ENCODE measurements at regions not wholly inside any gene's neighbourhood (a gene's known extent, or its start where the extent isn't known, plus 50 kb on each side); places are given as distances from the start of the nearest gene placed in this dataset.
"Not testable (repeated sequence)": the region's sequence is repeated elsewhere in the genome, so short reads cannot be mapped to it uniquely, and the experiment has no call there.

GRCh38 chr6:28673787-28674671, 148.3 kb downstream of the GPX5 start:
- WGBS, 5 donors = 2 to 4% (median 3%) methylated on average over 40 to 44 of the region's 44 CpGs
- peaks cover 0 to 90% (median 38%) of the 10 kb centered on the region in 7 donors for H3K27me3 ChIP-seq (replicated peaks in 1 of 7)

DNA sequence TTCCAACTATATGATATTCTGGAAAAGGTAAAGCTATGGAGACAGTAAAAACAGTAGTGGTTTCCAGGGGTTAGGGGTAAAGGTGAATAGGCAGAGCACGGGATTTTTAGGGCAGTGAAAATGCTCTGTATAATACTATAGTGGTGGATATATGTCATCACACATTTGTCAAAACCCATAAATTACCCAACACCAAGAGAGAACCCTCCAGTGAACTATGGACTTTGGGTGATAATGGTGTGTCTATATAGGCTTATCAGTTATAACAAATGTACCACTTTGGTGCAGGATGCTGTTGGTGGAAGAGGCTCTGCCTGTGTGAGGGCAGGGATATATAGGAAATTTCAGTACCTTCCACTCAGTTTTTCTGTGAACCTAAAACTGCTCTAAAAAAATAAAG, 149.9 kb downstream of the GPX5 start:
- intact Hi-C loops (cut with DNase I; ENCODE audit: low total_unique reads) = no loop called here

More at GRCh38 chr6:28673787-28674671, 148.3 kb downstream of the GPX5 start:
- Histone ChIP-seq H3K4me1 (peaks cover 0 to 12% (median 9%) of the 10 kb centered on the region in 6 donors), H3K4me3 (peak overlapping the region in 1 of 8 donors; percentile 31), H3K36me3 (no peaks in the 10 kb centered on the region), H3K9me3 (no peaks in the 10 kb centered on the region), H3K27ac (no peak overlapping the region)
- intact Hi-C loops (cut with DNase I; ENCODE audit: low total_unique reads) = no loop called here
- DNase-seq = no peak
- no peak for TF ChIP-seq POLR2A (IDR thresholded peaks at IDR 0.05)
- TF ChIP-seq POLR2AphosphoS5 (IDR thresholded peaks at IDR 0.05) = no peak
- TF ChIP-seq CTCF (IDR thresholded peaks at IDR 0.05 in 8 of 11, conservative IDR thresholded peaks at IDR 0.05 in 3 of 11) = no peak

GRCh38 chr6:28682542-28682941, 156.9 kb downstream of the GPX5 start:
- no peaks in the 10 kb centered on the region for H3K36me3 ChIP-seq
- no peak overlapping the region for H3K4me3 ChIP-seq
- peaks cover 0 to 87% (median 31%) of the 10 kb centered on the region in 7 donors for H3K27me3 ChIP-seq (replicated peaks in 1 of 7)
- 25 to 49% (median 30%) methylated on average over 3 of the region's 3 CpGs for WGBS, 5 donors
- H3K4me1 ChIP-seq = peaks cover 0 to 9% (median 0%) of the 10 kb centered on the region in 6 donors
- TF ChIP-seq CTCF (IDR thresholded peaks at IDR 0.05 in 8 of 11, conservative IDR thresholded peaks at IDR 0.05 in 3 of 11) = no peak
- intact Hi-C loops (cut with DNase I; ENCODE audit: low total_unique reads) = loop anchor here (10.0 kb wide), 1 partner anchor 152 kb away; no protein-coding TSS in a partner anchor
- H3K9me3 ChIP-seq = no peaks in the 10 kb centered on the region
- H3K27ac ChIP-seq = no peak overlapping the region
- DNase-seq = no peak

More for the DNA sequence above, 149.9 kb downstream of the GPX5 start:
- Histone ChIP-seq H3K36me3 (no peaks in the 10 kb centered on the region), H3K27ac (no peak overlapping the region), H3K4me1 (peaks cover 0 to 12% (median 9%) of the 10 kb centered on the region in 6 donors), H3K4me3 (no peak overlapping the region), H3K9me3 (no peaks in the 10 kb centered on the region), H3K27me3 (replicated peaks in 1 of 7) (peaks cover 0 to 87% (median 36%) of the 10 kb centered on the region in 7 donors)
- TF ChIP-seq POLR2AphosphoS5 (IDR thresholded peaks at IDR 0.05) (no peak), CTCF (IDR thresholded peaks at IDR 0.05 in 8 of 11, conservative IDR thresholded peaks at IDR 0.05 in 3 of 11) (no peak), POLR2A (IDR thresholded peaks at IDR 0.05) (no peak)
- WGBS, 5 donors = 77 to 88% (median 81%) methylated on average over 1 of the region's 1 CpG
- DNase-seq = no peak

DNA sequence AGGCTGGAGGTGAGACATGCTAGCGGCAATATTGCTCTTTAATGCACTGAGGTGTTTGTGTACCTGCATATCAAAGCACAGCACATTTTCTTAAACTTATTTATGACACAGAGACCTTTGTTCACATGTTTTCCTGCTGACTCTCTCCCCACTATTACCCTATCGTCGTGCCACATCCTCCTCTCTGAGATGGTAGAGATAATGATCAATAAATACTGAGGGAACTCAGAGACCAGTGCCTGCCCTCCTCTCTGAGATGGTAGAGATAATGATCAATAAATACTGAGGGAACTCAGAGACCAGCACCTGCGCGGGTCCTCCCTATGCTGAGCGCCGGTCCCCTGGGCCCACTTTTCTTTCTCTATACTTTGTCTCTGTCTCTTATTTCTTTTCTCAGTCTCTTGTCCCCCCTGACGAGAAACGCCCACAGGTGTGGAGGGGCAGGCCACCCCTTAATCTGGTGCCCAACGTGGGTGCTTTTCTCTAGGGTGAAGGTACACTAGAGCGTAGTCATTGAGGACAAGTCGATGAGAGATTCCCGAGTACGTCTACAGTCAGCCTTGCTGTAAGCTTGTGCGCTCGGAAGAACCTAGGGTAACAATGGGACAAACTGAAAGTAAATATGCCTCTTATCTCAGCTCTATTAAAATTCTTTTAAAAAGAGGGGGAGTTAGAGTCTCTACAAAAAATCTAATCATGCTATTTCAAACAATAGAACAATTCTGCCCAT, 157.4 kb downstream of the GPX5 start:
- H3K27me3 ChIP-seq (replicated peaks in 1 of 7) = peaks cover 0 to 87% (median 31%) of the 10 kb centered on the region in 7 donors
- DNase-seq, H3K9me3 ChIP-seq, H3K4me3 ChIP-seq, H3K36me3 ChIP-seq, H3K27ac ChIP-seq, H3K4me1 ChIP-seq: not testable (repeated sequence)
- 60 to 69% (median 61%) methylated on average over 16 of the region's 16 CpGs for WGBS, 5 donors
- intact Hi-C loops (cut with DNase I; ENCODE audit: low total_unique reads) = loop anchor here (10.0 kb wide), 1 partner anchor 152 kb away; no protein-coding TSS in a partner anchor
